ENCODE measurements at regions not wholly inside any gene's neighbourhood (a gene's known extent, or its start where the extent isn't known, plus 50 kb on each side); places are given as distances from the start of the nearest gene placed in this dataset.

DNA sequence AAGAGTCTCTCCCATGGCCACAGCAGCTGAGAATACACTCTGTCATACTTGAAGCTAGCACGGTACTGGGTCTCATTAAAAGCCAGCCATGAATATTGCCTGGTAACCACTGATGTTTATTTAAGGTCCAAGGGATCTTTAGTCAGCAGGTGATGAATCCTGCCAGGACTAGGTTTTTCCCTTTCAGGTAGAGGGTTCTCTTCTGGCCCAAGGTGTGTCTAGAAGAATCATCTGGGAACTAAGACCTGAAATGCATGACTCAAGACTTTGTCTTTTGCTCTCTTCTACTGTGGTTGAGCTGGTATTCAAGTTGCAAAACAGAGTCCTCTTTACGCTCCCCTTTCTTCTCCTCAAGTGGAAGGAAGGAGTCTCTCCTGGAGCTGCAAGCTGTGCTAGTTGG, 400.5 kb upstream of the FSIP2 start:
- intact Hi-C loops (cut with micrococcal nuclease), result no loop called here
- no peaks in the 10 kb centered on the region for H3K79me2 ChIP-seq (ENCODE audit: control insufficient read depth, insufficient read depth, low read length)
- no peaks in the 10 kb centered on the region for H3K4me1 ChIP-seq (replicated peaks in 1 of 2; ENCODE audit: control insufficient read depth in 2 of 2, insufficient read depth in 2 of 2, low read length in 2 of 2)
- no peak overlapping the region for H2AFZ ChIP-seq (ENCODE audit: low read depth, low read length)
- FAIRE-seq, result no peak
- ATAC-seq, result no peak
- BruUV-seq (replicated peaks), result no TSS peak
- in situ Hi-C loops (cut with MboI), result no loop called here
- no peaks in the 10 kb centered on the region for H4K20me1 ChIP-seq (replicated peaks; ENCODE audit: control insufficient read depth, insufficient read depth, low read length)
- H3K4me3 ChIP-seq, result no peak overlapping the region
- no peaks in the 10 kb centered on the region for H3K27me3 ChIP-seq (ENCODE audit: control insufficient read depth in 2 of 2, insufficient read depth in 2 of 2, low read length in 2 of 2)
- CTCF ChIA-PET (ENCODE audit: low intra/inter-chr PET ratio), result no interaction called here
- H3K9me1 ChIP-seq (ENCODE audit: control insufficient read depth, insufficient read depth, low read length), result no peaks in the 10 kb centered on the region
- no peak overlapping the region for H3K9ac ChIP-seq (ENCODE audit: insufficient read depth in 1 of 2, low read depth in 2 of 2, low read length in 2 of 2)
- H3K36me3 ChIP-seq (ENCODE audit: control insufficient read depth, insufficient read depth, low read length), result no peaks in the 10 kb centered on the region
- no peak overlapping the region for H3K27ac ChIP-seq (ENCODE audit: extremely low read depth, low read depth, low read length)
- no peaks in the 10 kb centered on the region; the same call in 1 of the 2 replicates for H3K9me3 ChIP-seq (replicated peaks; ENCODE audit: control insufficient read depth, insufficient read depth, low read depth, low read length)
- DNase-seq (ENCODE audit: extremely low read depth in 1 of 4, low spot score in 3 of 4), result no peak
- POLR2A ChIA-PET, result no interaction called here
- 0% methylated on average over 2 of the region's 2 CpGs for WGBS (ENCODE audit: insufficient coverage, low coverage, missing lambda C conversion rate)
- H3K4me2 ChIP-seq (ENCODE audit: insufficient read depth, low read length), result no peak overlapping the region
- TF ChIP-seq, protein P1, sequence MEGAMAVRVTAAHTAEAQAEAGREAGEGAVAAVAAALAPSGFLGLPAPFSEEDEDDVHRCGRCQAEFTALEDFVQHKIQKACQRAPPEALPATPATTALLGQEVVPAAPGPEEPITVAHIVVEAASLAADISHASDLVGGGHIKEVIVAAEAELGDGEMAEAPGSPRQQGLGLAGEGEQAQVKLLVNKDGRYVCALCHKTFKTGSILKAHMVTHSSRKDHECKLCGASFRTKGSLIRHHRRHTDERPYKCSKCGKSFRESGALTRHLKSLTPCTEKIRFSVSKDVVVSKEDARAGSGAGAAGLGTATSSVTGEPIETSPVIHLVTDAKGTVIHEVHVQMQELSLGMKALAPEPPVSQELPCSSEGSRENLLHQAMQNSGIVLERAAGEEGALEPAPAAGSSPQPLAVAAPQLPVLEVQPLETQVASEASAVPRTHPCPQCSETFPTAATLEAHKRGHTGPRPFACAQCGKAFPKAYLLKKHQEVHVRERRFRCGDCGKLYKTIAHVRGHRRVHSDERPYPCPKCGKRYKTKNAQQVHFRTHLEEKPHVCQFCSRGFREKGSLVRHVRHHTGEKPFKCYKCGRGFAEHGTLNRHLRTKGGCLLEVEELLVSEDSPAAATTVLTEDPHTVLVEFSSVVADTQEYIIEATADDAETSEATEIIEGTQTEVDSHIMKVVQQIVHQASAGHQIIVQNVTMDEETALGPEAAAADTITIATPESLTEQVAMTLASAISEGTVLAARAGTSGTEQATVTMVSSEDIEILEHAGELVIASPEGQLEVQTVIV (CRISPR knock-in tag; IDR thresholded peaks at IDR 0.05; ENCODE audit: borderline replicate concordance), result no peak
- TF ChIP-seq, protein P2, sequence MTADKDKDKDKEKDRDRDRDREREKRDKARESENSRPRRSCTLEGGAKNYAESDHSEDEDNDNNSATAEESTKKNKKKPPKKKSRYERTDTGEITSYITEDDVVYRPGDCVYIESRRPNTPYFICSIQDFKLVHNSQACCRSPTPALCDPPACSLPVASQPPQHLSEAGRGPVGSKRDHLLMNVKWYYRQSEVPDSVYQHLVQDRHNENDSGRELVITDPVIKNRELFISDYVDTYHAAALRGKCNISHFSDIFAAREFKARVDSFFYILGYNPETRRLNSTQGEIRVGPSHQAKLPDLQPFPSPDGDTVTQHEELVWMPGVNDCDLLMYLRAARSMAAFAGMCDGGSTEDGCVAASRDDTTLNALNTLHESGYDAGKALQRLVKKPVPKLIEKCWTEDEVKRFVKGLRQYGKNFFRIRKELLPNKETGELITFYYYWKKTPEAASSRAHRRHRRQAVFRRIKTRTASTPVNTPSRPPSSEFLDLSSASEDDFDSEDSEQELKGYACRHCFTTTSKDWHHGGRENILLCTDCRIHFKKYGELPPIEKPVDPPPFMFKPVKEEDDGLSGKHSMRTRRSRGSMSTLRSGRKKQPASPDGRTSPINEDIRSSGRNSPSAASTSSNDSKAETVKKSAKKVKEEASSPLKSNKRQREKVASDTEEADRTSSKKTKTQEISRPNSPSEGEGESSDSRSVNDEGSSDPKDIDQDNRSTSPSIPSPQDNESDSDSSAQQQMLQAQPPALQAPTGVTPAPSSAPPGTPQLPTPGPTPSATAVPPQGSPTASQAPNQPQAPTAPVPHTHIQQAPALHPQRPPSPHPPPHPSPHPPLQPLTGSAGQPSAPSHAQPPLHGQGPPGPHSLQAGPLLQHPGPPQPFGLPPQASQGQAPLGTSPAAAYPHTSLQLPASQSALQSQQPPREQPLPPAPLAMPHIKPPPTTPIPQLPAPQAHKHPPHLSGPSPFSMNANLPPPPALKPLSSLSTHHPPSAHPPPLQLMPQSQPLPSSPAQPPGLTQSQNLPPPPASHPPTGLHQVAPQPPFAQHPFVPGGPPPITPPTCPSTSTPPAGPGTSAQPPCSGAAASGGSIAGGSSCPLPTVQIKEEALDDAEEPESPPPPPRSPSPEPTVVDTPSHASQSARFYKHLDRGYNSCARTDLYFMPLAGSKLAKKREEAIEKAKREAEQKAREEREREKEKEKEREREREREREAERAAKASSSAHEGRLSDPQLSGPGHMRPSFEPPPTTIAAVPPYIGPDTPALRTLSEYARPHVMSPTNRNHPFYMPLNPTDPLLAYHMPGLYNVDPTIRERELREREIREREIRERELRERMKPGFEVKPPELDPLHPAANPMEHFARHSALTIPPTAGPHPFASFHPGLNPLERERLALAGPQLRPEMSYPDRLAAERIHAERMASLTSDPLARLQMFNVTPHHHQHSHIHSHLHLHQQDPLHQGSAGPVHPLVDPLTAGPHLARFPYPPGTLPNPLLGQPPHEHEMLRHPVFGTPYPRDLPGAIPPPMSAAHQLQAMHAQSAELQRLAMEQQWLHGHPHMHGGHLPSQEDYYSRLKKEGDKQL (CRISPR knock-in tag; IDR thresholded peaks at IDR 0.05; ENCODE audit: borderline replicate concordance), result no peak
- TF ChIP-seq ZNF695 (CRISPR knock-in tag; IDR thresholded peaks at IDR 0.05), result no peak
- TF ChIP-seq ZBTB8A (IDR thresholded peaks at IDR 0.05; ENCODE audit: partially characterized antibody), result no peak
- TF ChIP-seq, protein P3, sequence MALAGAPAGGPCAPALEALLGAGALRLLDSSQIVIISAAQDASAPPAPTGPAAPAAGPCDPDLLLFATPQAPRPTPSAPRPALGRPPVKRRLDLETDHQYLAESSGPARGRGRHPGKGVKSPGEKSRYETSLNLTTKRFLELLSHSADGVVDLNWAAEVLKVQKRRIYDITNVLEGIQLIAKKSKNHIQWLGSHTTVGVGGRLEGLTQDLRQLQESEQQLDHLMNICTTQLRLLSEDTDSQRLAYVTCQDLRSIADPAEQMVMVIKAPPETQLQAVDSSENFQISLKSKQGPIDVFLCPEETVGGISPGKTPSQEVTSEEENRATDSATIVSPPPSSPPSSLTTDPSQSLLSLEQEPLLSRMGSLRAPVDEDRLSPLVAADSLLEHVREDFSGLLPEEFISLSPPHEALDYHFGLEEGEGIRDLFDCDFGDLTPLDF (CRISPR knock-in tag; IDR thresholded peaks at IDR 0.05), result no peak
- no peak for TF ChIP-seq TBL1XR1 (IDR thresholded peaks at IDR 0.05; ENCODE audit: low read length in 2 of 2)
- no peak for TF ChIP-seq FOXA3 (CRISPR knock-in tag; conservative IDR thresholded peaks at IDR 0.05 in 1 of 2, IDR thresholded peaks at IDR 0.05 in 1 of 2)
- TF ChIP-seq NRF1 (conservative IDR thresholded peaks at IDR 0.05 in 1 of 2, IDR thresholded peaks at IDR 0.05 in 1 of 2), result no peak
- TF ChIP-seq GATAD2B (IDR thresholded peaks at IDR 0.05; ENCODE audit: borderline replicate concordance), result no peak
- TF ChIP-seq POLR2G (IDR thresholded peaks at IDR 0.05; ENCODE audit: low read depth, low read length), result no peak
- no peak for TF ChIP-seq NFYB (IDR thresholded peaks at IDR 0.05; ENCODE audit: extremely low read depth, insufficient read length)
- TF ChIP-seq HDAC3 (IDR thresholded peaks at IDR 0.05; ENCODE audit: borderline replicate concordance, partially characterized antibody), result no peak
